HG03095 (cell line): ENCODE measurements at regions not wholly inside any gene's neighbourhood (a gene's known extent, or its start where the extent isn't known, plus 50 kb on each side); places are given as distances from the start of the nearest gene placed in this dataset.

ENCODE experiments used
- ATAC-seq: cut with Tn5 transposase; IDR thresholded peaks from one replicate; pipeline ENCODE4 v1.9.1; 2021; ENCODE audit warnings: moderate library complexity; ENCODE audit not compliant: unreplicated experiment

DNA sequence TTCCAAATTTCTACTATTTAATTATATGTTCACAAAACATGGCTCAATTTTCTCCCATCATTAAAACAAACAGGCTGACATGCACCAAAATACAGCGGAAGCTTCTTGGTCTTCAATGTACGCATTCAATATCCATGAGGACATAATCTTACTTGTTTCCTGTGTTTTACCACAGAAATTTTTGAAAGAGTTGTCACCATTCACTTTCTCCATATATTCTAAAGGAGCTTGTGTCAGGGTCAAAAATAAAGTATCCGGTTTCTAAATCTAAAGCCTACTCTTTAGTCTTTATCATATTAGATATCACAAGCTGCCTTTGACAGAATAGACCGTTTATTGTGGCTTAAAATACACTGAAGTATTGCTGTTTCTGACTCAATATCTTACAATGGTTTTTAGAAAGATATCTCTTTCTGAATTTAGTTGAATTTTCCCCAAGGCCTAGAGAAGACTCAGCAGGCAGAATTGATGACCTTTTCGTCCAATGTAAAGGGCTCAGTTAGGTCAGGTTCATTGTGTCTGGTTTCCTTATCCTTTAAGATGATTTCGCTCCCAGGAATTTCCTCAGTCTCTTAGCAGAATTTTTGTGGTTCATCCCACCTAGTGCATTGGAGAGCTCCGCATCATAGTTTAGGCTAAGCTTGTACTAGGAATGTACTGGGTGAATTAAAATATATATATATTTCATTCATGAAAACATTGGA is 717.2 kb downstream of the NCAM2 start:
- ATAC-seq, result no peak

DNA sequence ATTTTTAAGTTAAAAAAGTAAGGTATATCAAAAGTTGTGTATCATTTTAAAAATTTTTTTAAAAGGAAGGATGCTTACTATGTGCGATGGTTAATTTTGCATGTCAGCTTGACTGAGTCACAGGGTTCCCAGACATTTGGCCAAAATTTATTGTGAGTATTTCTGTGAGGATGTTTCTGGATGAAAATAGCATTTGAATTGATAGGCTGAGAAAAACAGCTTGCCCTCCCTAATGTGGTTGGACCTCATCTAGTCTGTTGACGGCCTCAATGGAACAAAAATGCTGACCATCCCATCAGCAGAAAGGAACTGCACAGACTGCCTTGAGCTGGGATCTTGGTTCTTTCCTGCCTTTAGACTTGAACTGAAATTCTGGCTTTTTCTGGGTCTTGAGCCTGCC is 724.5 kb downstream of the NCAM2 start:
- no peak for ATAC-seq

DNA sequence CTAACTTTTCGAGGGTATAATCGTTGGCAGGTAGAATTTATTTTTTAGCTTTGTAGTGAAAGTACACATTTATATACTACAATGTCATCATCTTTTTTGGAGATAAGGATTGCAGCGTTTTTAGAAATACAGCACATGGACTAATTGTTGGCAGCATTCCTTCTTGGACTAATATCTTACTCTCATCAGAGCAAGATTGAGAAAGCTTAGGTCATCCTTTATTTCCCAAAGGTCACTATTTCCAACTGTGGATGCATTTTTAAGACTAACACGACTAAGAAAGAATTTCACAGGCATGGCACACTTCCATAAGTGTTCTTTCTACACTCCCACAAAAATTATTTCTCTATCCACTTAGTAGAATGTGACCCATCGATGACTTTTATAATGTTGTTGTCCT is 732.3 kb downstream of the NCAM2 start:
- ATAC-seq, result no peak

DNA sequence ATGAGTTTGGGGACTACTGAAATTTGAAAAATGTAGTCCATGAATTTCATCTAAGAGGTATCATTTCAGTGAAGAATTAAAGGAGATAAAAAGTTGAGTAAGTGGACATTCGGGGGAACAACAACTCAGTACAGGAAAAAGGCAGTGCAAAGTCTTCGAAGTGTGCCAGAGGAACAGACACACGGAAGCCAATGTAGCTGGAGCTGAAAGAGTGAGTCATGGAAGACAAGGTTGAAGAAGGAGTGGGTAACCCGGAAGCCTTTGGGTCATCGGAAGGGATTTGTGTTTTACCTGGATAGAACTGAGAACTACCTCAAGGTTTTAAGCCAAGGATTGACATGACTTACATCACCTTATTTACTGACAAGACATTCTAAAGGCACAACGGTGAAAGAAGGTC is 733.4 kb downstream of the NCAM2 start:
- ATAC-seq, result no peak

DNA sequence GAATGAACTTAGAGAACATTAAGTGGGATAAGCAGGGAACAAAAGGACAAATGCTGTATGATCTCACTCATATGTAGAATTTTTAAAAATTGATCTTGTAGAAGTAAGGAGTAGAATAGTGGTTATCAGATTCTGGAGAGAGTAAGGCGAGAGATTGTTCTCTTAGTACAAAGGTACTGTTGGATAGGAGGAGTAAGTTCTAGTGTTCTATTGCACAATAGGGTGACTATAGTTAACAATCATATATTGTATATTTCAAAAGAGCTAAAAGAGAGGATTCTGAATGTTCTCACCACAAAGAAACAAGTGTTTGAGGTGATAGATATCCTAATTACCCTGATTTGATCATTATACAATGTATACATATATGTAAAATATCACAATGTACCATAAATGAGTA is 735.9 kb downstream of the NCAM2 start:
- ATAC-seq, result no peak

DNA sequence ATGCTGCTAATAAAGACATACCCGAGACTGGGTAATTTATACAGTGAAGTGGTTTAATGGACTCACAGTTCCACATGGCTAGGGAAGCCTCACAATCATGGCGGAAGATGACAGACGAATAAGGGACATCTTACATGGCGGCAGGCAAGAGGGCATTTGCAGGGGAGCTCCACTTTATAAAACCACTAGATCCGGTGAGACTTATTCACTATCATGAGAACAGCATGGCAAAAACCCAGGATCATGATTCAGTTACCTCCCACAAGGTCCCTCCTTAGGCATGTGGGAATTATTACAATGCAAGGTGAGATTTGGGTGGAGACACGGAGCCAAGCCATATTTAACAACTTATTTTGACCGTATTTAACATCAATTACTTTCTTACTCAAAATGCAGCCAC is 739.0 kb downstream of the NCAM2 start:
- ATAC-seq, result no peak

DNA sequence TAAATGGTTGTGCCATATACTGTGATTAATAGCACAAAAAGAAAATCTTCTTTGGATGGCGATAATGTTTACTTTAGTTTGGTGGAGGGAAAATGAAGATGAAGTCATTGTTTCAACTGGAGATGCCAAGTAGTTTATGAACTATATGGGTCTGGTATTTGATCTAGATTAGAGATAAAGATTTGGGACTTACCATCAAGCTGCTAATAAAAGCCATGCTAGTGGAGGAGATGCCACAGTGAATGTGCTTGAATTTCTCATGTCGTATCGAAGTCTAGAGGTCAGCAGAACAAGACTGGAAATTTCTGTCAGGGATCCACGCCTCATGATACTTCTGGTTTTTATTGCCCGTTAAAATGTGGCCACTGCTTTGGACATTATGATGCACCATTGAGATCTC is 742.0 kb downstream of the NCAM2 start:
- no peak for ATAC-seq

DNA sequence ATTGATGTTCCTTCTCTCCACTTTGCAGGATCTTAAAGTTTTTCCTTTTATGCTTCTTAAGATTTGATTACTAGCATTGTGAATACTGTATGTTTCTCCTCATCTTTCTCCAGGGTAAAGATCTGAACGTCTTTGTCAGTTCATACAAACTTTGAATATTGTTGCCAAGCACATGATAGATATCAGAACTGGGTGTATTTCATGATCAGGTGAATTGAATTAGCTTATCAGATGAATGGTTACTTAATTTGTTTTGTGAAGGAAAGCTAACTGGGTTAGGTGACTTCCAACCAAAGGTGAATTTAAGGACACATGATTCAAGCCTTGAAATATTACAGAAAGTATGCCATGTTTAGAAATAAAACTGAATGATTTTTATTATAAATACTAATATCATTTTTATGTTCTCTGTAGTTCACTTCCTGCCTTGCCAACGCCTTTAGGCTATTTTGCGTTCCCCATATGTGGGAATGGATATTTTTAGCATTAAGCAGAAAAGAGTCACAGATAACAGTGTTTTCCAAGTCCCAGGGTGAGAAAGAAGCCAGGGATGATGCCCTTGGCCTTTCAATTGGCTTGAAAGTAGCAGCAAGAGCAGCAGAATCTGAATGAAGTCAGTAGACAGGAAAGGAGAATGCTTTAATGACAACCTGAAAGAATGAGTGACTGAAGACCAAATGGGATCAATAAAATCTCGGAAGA is 752.1 kb downstream of the NCAM2 start:
- ATAC-seq, result no peak

DNA sequence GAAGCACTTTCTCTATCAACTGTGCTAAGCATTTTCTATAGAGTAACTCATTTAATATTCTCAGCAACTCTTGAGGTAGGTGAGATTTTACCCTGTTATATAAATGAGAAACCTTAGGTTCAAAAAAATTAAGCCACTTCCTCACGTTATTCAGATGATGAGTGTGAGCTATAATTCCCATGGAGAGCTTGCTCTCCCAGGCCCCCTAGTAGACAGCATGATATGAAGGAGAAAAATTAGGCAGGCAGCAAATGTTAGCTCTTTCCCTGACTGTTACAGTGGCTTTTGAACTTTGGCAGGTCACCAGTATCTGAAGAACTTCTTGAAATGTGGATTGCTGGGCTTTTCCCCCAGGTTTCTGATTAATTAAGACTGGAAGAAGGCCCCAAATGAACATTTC is 753.1 kb downstream of the NCAM2 start:
- ATAC-seq, result no peak

DNA sequence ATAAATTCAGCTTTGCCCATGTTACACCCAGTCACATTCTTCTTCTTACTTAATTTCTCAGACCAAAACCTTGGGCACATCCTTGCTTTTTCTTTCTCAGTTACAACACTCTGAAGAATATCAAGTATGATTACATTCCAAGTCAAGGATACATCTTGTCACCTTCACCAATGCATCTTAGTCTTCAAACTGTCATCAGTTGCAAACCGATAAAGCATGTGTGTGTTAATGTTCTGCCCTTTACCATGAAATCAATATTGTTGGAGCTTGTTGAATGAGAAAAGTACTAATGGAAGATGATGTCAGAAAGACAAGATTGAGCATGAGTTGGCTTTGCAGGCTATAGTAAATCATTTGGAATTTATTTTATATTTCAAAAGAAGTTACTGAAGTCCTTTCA is 764.6 kb downstream of the NCAM2 start:
- ATAC-seq, result no peak

DNA sequence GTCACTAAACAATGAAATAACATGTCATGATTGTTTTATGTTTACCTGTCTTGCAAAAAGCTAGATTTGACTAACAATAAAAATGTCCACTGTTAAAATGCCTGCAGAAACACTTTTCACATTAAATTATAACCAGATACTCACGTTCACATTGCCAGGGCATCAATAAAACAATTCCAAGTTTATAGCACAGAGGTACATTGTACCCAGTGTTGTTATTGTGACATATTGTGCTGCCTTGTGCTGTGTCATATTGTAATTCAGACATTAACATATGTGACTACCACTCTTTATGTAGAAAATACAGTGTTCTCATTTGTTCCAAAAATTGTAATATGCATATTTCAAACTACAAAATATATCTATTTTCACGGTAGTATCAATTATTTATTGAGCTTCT is 766.1 kb downstream of the NCAM2 start:
- no peak for ATAC-seq

DNA sequence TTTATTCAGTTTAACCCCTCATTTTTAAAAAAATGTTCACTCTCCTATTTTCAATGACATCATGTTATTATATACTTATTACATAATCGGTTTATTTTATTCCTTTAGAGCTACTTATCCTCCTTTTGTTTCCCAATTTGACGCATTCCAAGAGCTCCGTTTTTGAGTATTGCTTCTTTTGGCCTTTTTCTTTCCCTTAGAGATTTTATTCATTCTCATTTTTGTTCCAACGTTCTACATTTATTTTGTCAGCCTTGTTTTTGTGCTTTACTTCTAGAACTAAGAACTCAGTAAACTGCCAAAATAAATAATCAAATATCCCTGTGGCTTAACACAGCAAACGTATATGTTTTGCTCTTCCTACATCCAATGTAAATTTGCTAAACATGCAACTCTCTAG is 769.1 kb downstream of the NCAM2 start:
- ATAC-seq, result no peak

DNA sequence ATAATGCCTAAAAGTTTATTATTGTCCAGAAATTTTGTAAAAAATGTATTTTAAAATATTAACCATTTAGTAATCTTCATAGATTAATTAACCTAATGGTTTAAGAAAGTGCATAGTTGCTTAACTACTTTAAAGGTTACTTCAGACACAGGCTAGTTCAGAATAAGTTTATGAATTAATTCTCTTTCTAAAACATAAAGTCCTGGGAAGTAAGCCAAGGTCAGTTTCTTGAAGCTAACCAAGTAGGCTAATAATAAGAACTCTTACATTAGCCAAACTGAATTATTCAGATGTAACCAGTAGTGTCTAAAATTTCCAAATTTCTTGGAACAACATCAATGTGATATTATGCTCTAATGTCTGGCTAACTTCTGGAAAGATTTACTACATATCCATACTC is 790.4 kb downstream of the NCAM2 start:
- no peak for ATAC-seq

DNA sequence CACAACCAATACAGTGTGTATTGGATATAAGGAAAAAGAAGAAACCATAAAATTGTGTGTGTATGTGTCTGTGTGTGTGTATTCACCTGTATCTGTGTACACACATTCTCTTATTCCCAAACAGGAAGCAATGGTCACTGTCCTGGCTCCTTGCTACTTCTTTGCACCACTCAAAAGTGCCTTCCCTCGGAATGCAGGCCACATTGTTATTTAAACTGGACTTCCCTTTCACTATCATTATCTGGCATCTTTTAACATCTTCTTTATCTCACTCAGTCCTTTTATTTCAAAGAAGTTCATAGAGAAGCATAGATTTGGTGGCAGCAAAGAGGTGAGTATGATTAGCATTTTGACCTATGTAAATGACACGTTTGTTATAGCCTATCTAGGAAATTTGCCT is 803.7 kb downstream of the NCAM2 start:
- no peak for ATAC-seq

DNA sequence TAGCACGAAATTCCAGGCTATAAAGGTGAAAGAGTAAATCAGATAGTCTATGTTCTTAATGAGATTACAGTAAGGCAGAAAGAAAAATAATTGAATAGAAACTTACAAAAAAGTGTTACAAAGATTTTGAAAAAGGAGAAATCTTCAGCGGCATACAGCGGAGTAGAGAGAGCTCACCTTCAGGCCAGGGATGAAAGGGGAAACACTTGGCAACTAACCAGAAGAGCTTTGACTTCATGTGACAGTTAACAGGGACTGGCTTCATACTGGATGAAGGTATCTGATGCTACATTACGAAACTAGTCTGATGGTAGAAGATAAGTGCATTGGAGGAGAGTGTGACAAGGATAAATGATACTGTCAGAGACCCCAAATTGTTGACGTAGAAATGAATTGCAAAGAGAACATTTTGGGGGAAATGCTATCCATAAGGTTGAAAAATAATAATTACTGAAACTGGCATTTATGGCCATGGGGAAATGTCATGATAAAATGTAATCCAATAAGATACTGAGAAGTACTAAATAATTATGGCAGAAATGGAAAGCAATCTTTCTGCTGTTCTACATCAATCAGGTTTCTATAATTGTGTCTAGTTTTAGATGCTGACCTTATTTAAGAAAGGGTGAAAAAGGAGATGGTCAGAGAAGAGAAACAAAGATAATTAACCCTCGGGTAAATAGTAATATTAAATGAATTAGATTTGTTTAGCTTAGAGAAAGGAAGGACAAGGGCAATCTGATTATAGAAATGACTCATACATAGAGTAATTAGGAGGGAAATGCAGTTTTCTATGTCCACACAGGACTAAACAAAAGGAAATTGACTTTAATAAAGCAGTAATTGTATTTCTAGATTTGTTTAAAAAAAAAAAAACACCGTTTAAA is 808.7 kb downstream of the NCAM2 start:
- no peak for ATAC-seq

DNA sequence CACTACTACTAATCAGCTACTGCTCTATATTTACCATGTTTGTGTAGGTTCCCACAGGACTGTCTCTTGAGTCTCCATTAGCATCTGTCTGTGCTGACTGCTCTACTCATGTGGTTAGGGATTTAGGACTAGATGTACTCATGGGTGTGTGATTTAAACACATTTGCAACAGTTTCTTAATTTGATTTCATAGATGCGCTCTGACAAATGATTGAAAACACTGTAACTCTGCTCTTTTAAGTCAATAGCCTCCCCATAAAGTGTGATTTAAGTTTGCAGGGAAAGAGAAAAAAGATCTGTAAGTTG is 809.3 kb downstream of the NCAM2 start:
- ATAC-seq, result no peak

DNA sequence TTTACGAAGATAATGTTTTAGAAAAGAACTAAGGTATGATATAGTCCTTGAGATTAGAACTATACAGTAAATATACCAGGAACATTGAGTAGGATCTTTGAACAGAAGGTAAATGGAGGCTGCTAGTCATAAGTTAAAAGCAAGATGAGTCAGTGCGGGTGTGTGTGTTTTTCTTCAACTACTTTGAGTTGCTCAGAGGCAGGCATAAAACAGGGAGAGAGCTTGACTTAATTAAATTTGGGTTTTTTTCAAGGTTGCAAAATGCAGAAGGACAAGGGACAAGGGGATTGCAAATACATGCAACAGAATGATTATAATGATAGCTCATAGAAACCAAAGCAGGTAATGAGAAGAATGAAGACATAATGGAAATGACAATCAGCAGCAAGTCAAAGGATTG is 815.1 kb downstream of the NCAM2 start:
- ATAC-seq, result no peak

DNA sequence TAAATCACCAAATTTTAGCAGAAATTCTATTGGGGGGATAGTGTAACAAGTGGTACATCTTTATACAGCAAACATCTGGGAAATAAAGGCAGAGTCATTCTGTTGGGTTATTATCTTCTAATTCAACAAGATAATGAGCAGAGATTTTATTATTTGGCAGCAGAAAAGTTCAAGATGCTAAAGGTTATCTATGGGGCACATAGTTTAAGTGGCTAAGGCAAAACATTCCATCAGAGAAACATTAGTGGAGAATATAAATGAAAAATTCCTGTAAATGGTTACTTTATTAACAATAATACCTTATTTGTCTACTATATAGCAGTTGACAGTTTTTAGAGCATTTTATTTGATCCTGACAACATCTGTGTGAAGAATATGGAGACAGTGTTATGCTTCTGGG is 815.7 kb downstream of the NCAM2 start:
- ATAC-seq, result no peak

DNA sequence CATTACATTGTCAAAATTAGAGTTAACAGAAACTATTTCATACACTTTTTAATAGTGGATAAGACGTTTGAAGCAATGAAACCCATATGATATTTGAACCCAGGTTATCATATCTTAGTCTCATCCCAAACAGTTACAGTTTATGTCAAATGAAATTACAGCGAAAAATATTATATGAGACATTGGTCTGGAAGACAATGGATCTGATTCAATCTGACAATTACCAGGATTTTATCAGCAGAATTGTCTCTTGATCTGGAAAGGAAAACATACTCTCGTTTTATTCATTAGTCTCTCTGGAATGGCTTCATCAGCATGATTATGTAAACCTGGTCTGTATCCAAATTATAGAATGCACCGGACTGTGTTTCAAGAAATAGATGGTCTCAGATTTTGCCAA is 818.6 kb downstream of the NCAM2 start:
- no peak for ATAC-seq

DNA sequence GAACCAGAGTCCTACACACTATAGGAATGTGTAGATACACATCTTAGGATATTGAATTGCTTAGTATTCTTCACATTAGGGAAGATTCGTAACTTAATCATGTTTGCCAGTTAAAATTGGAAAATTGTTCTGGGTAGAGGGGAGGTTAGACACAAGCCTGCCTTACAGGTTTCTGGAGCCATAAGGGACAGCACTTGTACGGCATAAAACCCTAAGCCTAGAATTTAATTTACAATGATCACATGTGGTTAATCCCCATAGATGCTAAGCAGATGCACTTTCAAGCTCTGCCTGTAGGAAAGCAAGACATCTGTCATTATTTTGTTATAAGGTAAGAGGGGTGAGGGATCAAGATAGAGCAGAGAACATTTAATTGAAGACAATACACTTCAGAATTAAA is 820.7 kb downstream of the NCAM2 start:
- ATAC-seq, result no peak

DNA sequence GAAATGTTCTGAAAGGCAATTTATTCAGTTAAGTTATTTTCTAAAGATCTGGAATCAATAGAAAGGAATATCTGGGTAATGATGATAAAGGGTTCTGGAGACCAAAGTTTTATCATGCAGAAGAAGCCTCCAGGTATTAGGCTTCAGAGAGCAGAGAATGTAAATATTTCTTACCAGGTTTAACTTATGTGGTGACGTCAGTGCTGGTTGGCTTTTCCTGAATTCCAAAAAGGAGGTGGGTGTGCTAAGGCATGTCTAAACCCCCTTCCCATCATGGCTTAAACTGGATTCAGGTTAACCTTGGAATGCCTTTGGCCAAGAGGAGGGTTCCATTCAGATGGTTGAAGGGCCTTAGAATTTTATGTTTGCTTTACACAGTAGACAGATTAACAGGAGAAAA is 829.9 kb downstream of the NCAM2 start:
- ATAC-seq, result no peak

DNA sequence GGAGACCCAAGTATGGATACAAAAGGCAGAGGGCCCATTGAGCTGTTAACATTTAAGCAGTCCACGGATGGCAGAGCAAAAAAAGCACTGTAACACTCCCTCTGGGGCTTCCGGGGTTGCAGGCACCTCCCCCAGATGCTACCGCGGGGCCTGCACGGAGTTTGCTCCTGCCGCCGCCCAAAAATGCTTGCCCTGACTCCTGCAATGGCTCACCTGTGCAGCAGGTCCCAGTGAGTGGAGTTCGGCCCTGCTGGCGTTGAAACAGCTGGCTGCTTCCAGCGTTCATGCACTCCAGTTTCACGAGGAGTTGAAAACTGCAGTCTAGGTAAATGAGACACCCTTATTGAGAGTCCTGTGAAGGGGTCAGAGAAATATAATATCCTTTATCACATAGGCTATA is 832.8 kb downstream of the NCAM2 start:
- no peak for ATAC-seq
